ENCODE measurements at regions not wholly inside any gene's neighbourhood (a gene's known extent, or its start where the extent isn't known, plus 50 kb on each side); places are given as distances from the start of the nearest gene placed in this dataset.

DNA sequence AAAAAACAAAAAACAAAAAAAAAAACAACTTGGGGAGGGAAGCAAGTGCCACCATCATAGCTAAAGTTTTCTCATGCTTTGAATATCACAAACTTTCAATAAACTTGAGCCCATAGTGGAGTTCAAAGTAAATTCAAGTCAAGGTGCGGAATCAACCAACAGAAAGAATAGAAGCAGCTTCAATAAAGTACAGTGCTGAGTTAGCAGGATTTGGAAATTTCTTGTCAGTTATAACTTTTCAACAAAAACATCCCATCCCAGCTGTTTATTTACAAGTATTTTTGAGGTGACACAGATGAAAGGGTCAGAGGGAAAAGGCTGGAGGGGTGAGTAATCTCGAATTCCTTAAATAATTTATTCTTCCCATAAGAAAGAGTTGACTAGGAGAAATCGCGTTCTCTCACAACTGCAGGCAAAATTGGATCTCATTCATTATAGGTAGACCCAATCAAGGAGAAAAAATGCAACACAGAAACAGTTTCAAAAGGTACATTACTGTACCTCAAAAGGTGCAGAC, 477.4 kb upstream of the RASGRP1 start:
- TF ChIP-seq, protein P1, sequence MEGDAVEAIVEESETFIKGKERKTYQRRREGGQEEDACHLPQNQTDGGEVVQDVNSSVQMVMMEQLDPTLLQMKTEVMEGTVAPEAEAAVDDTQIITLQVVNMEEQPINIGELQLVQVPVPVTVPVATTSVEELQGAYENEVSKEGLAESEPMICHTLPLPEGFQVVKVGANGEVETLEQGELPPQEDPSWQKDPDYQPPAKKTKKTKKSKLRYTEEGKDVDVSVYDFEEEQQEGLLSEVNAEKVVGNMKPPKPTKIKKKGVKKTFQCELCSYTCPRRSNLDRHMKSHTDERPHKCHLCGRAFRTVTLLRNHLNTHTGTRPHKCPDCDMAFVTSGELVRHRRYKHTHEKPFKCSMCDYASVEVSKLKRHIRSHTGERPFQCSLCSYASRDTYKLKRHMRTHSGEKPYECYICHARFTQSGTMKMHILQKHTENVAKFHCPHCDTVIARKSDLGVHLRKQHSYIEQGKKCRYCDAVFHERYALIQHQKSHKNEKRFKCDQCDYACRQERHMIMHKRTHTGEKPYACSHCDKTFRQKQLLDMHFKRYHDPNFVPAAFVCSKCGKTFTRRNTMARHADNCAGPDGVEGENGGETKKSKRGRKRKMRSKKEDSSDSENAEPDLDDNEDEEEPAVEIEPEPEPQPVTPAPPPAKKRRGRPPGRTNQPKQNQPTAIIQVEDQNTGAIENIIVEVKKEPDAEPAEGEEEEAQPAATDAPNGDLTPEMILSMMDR (IDR thresholded peaks at IDR 0.05 in 8 of 11, conservative IDR thresholded peaks at IDR 0.05 in 3 of 11): no peak
- no peak for TF ChIP-seq POLR2A (IDR thresholded peaks at IDR 0.05)
- no peak for TF ChIP-seq POLR2AphosphoS5 (IDR thresholded peaks at IDR 0.05)

All from spleen (tissue), 7 donors.